ENCODE measurements at regions not wholly inside any gene's neighbourhood (a gene's known extent, or its start where the extent isn't known, plus 50 kb on each side); places are given as distances from the start of the nearest gene placed in this dataset.

- no peak for FAIRE-seq
These were observed 53.8 kb upstream of the FBN2 start for GRCh38 chr5:128591598-128592455.

GRCh38 chr5:128596071-128596470 is 58.0 kb upstream of the FBN2 start:
- FAIRE-seq = no peak

GRCh38 chr5:128597156-128597555 is 59.1 kb upstream of the FBN2 start:
- FAIRE-seq = no peak

- FAIRE-seq = no peak
These were observed 75.1 kb upstream of the FBN2 start for GRCh38 chr5:128613128-128613527.

- FAIRE-seq = no peak
These were observed 75.7 kb upstream of the FBN2 start for GRCh38 chr5:128613766-128614165.

- no peak for FAIRE-seq
These were observed 77.5 kb upstream of the FBN2 start for GRCh38 chr5:128615578-128615977.

GRCh38 chr5:128626536-128627090 is 88.6 kb upstream of the FBN2 start:
- FAIRE-seq = no peak

GRCh38 chr5:128627939-128628338 is 89.9 kb upstream of the FBN2 start:
- no peak for FAIRE-seq

- no peak for FAIRE-seq
These were observed 91.1 kb upstream of the FBN2 start for GRCh38 chr5:128629157-128629556.

GRCh38 chr5:128630121-128630520 is 92.1 kb upstream of the FBN2 start:
- FAIRE-seq = no peak

GRCh38 chr5:128631771-128632170 is 93.7 kb upstream of the FBN2 start:
- no peak for FAIRE-seq

GRCh38 chr5:128632264-128632663 is 94.2 kb upstream of the FBN2 start:
- FAIRE-seq = no peak

GRCh38 chr5:128633901-128634300 is 95.9 kb upstream of the FBN2 start:
- no peak for FAIRE-seq

- FAIRE-seq = no peak
These were observed 97.3 kb upstream of the FBN2 start for GRCh38 chr5:128635379-128635778.

- FAIRE-seq = no peak
These were observed 98.3 kb upstream of the FBN2 start for GRCh38 chr5:128636361-128636760.

- FAIRE-seq = no peak
These were observed 99.0 kb upstream of the FBN2 start for GRCh38 chr5:128637031-128637430.

GRCh38 chr5:128641861-128642260 is 103.8 kb upstream of the FBN2 start:
- FAIRE-seq = no peak

GRCh38 chr5:128644863-128645262 is 106.8 kb upstream of the FBN2 start:
- no peak for FAIRE-seq

- FAIRE-seq = no peak
These were observed 107.5 kb upstream of the FBN2 start for GRCh38 chr5:128645581-128645980.

GRCh38 chr5:128646176-128646575 is 108.1 kb upstream of the FBN2 start:
- no peak for FAIRE-seq

GRCh38 chr5:128649192-128649591 is 111.1 kb upstream of the FBN2 start:
- FAIRE-seq = no peak

GRCh38 chr5:128662997-128663396 is 125.0 kb upstream of the FBN2 start:
- FAIRE-seq = no peak

GRCh38 chr5:128665747-128666355 is 127.8 kb upstream of the FBN2 start:
- no peak for FAIRE-seq

- no peak for FAIRE-seq
These were observed 129.1 kb upstream of the FBN2 start for GRCh38 chr5:128667152-128667551.
